ENCODE measurements at regions not wholly inside any gene's neighbourhood (a gene's known extent, or its start where the extent isn't known, plus 50 kb on each side); places are given as distances from the start of the nearest gene placed in this dataset.

GRCh38 chr2:57894381-57894780, 152.2 kb upstream of the VRK2 start:
- DNase-seq, result no peak

DNA sequence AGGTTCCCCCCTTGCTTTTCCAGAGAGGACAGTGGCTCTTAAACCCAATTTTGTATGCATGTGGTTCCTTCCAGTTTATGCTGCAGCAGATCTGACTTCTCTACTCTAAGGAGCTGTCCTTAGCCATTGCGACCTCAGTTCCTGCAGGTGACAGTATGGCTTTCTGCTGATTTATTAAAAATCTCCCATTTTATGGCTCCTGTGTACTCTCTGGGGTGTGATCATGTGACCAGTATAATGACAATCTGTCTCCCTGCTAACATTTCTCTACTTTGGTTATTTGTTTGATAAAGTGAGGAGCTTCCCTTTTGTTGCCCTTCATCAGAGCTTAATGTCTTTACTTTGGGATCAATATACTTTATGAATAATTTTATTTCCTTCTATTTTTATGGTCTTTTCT, 148.7 kb upstream of the VRK2 start:
- DNase-seq, result no peak

- no peak for DNase-seq
Observed at GRCh38 chr2:57899898-57900297, 146.7 kb upstream of the VRK2 start.

- no peak for DNase-seq
Observed at GRCh38 chr2:57902578-57902977, 144.0 kb upstream of the VRK2 start.

GRCh38 chr2:57906152-57906732, 140.4 kb upstream of the VRK2 start:
- no peak for DNase-seq

- DNase-seq, result no peak
Observed at GRCh38 chr2:57907411-57907810, 139.2 kb upstream of the VRK2 start.

GRCh38 chr2:57908736-57909161, 137.9 kb upstream of the VRK2 start:
- no peak for DNase-seq

- no peak for DNase-seq
Observed at GRCh38 chr2:57918126-57918525, 128.5 kb upstream of the VRK2 start.

GRCh38 chr2:57920342-57920939, 126.2 kb upstream of the VRK2 start:
- DNase-seq, result no peak

DNA sequence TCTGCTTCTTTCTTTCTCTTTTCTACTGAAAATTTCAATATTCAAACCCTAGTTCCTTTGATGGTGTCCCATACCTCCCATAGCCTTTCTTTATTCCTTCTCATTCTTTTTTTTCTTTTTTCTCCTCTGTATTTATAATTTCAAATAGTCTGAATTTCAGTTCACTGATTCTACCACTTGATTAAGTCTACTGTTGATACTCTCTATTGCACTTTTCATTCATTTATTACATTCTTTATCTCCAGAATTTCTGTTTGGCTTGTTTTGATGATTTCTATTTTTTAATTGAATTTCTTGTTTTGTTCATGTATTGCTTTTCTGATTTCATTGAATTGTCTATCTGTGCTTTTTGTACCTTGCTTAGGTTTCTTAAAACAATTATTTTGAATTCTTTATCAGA, 111.9 kb upstream of the VRK2 start:
- DNase-seq, result no peak

DNA sequence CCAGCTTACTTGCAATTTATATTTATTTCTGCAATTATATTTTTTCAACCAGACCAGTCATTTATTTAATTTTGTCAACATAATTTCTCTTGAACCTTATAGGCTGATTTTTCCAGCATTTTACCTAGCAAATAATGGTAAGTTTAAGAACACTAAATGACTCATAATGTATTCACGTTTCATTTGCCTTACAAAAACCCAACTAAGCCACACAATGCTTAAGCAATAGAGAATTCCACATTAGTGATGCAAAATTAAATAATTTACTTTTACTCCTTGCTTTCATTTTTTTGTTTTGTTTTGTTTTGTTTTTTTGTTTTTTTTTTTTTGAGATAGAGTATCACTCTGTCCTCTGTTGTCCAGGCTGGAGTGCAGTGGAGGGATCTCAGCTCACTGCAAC, 110.4 kb upstream of the VRK2 start:
- DNase-seq, result no peak

- no peak for DNase-seq
Observed at GRCh38 chr2:57937456-57937855, 109.2 kb upstream of the VRK2 start.

DNA sequence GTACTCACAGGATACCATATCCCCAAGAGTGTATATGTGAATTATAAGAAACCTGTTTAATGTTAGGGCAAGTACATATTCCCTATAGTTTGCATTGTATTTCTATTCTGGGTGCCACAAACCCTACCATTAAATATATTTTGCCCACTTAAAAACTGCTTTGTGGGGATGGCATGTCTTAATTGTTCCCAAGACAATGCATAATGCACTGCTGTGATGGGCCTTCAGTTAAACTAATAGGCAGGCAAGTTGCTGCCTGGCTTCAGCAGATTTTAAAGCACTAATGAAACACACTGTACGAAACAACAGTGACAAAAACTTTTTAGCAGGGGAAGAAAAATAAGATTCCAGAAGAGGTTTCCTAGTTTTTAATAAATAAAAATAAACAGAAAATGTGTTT, 104.8 kb upstream of the VRK2 start:
- DNase-seq, result no peak

DNA sequence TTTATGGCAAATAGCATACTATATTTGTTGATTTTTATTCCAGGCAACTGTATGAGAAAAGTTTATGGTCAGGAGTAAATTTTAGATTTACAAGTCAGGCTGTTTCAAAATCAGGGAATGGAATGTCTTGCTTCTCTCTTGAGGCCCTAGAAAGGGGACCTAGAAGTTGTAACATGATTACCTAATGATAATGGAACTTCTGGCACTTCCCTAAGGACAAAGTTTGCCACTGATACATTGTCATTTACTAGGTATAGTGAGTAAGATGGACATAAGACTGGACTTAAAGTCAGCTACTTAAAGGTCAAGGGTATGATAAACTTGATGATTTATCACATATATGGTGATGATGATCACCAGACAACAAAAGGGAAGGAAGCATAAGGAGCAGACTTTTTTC, 103.3 kb upstream of the VRK2 start:
- DNase-seq, result no peak

GRCh38 chr2:57947398-57947797, 99.2 kb upstream of the VRK2 start:
- DNase-seq, result no peak

GRCh38 chr2:57954020-57954419, 92.6 kb upstream of the VRK2 start:
- DNase-seq, result no peak

DNA sequence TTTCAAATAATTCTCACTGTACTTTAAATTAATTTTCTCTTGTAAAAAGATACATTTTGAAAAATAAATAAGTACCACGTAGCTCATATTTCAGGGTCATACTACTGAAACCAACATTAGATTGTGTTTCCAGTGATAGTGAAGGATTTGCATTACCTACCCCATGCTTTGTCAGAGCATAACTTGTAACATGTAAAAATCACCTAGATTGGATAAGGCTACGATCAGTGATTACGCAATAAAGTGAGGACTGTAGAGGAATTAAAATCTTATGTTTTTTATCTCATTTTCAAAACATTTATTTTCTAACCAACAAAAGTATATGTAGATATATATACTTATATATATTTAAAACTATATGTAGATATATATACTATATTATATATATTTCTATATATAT, 89.4 kb upstream of the VRK2 start:
- no peak for DNase-seq

GRCh38 chr2:57959390-57959789, 87.2 kb upstream of the VRK2 start:
- no peak for DNase-seq

GRCh38 chr2:57962861-57963260, 83.7 kb upstream of the VRK2 start:
- no peak for DNase-seq

- no peak for DNase-seq
Observed at GRCh38 chr2:57965219-57965618, 81.4 kb upstream of the VRK2 start.

DNA sequence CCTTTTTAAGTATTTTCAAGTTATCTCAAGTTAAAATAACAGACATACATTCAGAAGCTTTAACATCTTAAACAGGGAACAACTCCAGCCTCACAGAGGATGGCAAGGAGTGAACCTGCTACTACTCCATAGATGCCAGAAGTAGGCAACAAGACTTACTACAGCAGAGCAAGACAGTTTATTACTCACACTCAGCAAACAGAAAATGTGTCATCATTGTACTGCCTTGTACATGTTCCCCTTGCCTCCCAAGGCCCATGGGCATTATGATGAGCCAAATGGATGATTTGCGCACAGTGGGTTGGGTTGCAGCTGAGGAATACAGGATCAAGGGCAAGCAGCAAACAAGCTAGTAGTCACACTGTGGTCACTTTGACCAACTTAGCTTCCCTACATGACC, 80.6 kb upstream of the VRK2 start:
- no peak for DNase-seq

- DNase-seq, result no peak
Observed at GRCh38 chr2:57973621-57974186, 72.9 kb upstream of the VRK2 start.

GRCh38 chr2:57979158-57979557, 67.4 kb upstream of the VRK2 start:
- DNase-seq, result no peak

- DNase-seq, result no peak
Observed at GRCh38 chr2:57981083-57981768, 65.4 kb upstream of the VRK2 start.
